ENCODE measurements at regions not wholly inside any gene's neighbourhood (a gene's known extent, or its start where the extent isn't known, plus 50 kb on each side); places are given as distances from the start of the nearest gene placed in this dataset.
A peak's percentile ranks its signal among the peaks of the same experiment; 100 is the strongest.

GRCh38 chr7:25859412-25860274 lies 292.4 kb upstream of the NFE2L3 start:
- DNase-seq (ENCODE audit: low spot score): no peak

- no peak for DNase-seq (ENCODE audit: low spot score)
These were observed 291.5 kb upstream of the NFE2L3 start for GRCh38 chr7:25860275-25861163.

- no peak for DNase-seq (ENCODE audit: low spot score)
These were observed 290.9 kb upstream of the NFE2L3 start for GRCh38 chr7:25861164-25861496.

- no peak for DNase-seq (ENCODE audit: low spot score)
These were observed 290.3 kb upstream of the NFE2L3 start for GRCh38 chr7:25861601-25862260.

GRCh38 chr7:25862261-25863004 lies 289.6 kb upstream of the NFE2L3 start:
- DNase-seq (ENCODE audit: low spot score): peak; percentile 97

- DNase-seq (ENCODE audit: low spot score): no peak
These were observed 288.8 kb upstream of the NFE2L3 start for GRCh38 chr7:25863005-25863728.

- DNase-seq (ENCODE audit: low spot score): no peak
These were observed 288.3 kb upstream of the NFE2L3 start for GRCh38 chr7:25863729-25864110.

GRCh38 chr7:25864511-25864910 lies 287.5 kb upstream of the NFE2L3 start:
- no peak for DNase-seq (ENCODE audit: low spot score)

- no peak for DNase-seq (ENCODE audit: low spot score)
These were observed 286.9 kb upstream of the NFE2L3 start for GRCh38 chr7:25864943-25865751.

GRCh38 chr7:25868509-25868908 lies 283.5 kb upstream of the NFE2L3 start:
- no peak for DNase-seq (ENCODE audit: low spot score)

GRCh38 chr7:25870574-25870973 lies 281.4 kb upstream of the NFE2L3 start:
- DNase-seq (ENCODE audit: low spot score): no peak

GRCh38 chr7:25876092-25876491 lies 275.9 kb upstream of the NFE2L3 start:
- DNase-seq (ENCODE audit: low spot score): no peak

- DNase-seq (ENCODE audit: low spot score): no peak
These were observed 273.9 kb upstream of the NFE2L3 start for GRCh38 chr7:25877802-25878789.

- DNase-seq (ENCODE audit: low spot score): no peak
These were observed 272.2 kb upstream of the NFE2L3 start for GRCh38 chr7:25879799-25880198.

GRCh38 chr7:25881317-25882037 lies 270.5 kb upstream of the NFE2L3 start:
- no peak for DNase-seq (ENCODE audit: low spot score)

- DNase-seq (ENCODE audit: low spot score): no peak
These were observed 269.7 kb upstream of the NFE2L3 start for GRCh38 chr7:25882151-25882773.

- DNase-seq (ENCODE audit: low spot score): no peak
These were observed 267.7 kb upstream of the NFE2L3 start for GRCh38 chr7:25884265-25884828.
